Muscle of arm (tissue), 1 donor: ENCODE measurements at regions not wholly inside any gene's neighbourhood (a gene's known extent, or its start where the extent isn't known, plus 50 kb on each side); places are given as distances from the start of the nearest gene placed in this dataset.
"Not testable (repeated sequence)": the region's sequence is repeated elsewhere in the genome, so short reads cannot be mapped to it uniquely, and the experiment has no call there.

Source experiments
- DNase-seq: peaks from one replicate; pipeline ENCODE4 v3.0.0-alpha.2; 2013

- not testable (repeated sequence) for DNase-seq
Measured at GRCh38 chr2:89863209-89863608, 1171.7 kb downstream of the RPIA start.

- not testable (repeated sequence) for DNase-seq
Measured at GRCh38 chr2:89874810-89875595, 1183.5 kb downstream of the RPIA start.

- not testable (repeated sequence) for DNase-seq
Measured at GRCh38 chr2:89876445-89876844, 1185.0 kb downstream of the RPIA start.

GRCh38 chr2:89876878-89877277 lies 1185.4 kb downstream of the RPIA start:
- not testable (repeated sequence) for DNase-seq

GRCh38 chr2:89882880-89883279 lies 1191.4 kb downstream of the RPIA start:
- DNase-seq = not testable (repeated sequence)

DNA sequence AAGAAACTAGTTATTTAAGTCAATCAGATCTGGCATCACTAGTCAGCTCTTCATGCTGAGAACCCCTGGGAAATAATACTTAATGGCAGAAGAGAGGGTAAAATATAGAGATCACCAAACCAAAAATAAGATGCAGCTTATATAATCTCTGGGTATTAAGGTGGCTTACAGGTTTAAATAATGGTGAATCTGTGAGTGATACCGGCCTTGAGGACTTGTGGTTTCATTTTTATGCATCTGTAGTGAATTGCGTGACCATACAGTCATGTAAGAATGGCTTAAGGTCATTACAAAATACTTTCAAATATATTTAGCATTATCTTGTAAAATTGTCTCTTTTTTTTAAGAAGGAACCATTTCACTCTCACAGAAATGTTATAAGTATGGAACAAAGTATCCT lies 1192.2 kb downstream of the RPIA start:
- not testable (repeated sequence) for DNase-seq

DNA sequence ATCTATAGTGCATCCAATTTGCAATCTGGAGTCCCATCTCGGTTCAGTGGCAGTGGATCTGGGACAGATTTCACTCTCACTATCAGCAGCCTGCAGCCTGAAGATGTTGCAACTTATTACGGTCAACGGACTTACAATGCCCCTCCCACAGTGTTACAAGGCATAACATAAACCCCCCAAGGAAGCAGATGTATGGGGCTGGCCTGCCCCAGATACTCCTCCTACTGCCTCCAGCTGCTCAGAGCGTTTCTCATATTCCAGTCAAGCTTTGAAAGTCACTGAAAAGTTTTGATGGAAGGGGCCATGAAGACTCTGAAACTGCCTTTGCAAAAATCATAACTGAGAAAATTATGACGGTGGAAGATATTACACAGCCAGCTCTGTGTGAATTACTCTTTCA lies 1193.6 kb downstream of the RPIA start:
- not testable (repeated sequence) for DNase-seq

- not testable (repeated sequence) for DNase-seq
Measured at GRCh38 chr2:89888693-89889092, 1197.2 kb downstream of the RPIA start.

DNA sequence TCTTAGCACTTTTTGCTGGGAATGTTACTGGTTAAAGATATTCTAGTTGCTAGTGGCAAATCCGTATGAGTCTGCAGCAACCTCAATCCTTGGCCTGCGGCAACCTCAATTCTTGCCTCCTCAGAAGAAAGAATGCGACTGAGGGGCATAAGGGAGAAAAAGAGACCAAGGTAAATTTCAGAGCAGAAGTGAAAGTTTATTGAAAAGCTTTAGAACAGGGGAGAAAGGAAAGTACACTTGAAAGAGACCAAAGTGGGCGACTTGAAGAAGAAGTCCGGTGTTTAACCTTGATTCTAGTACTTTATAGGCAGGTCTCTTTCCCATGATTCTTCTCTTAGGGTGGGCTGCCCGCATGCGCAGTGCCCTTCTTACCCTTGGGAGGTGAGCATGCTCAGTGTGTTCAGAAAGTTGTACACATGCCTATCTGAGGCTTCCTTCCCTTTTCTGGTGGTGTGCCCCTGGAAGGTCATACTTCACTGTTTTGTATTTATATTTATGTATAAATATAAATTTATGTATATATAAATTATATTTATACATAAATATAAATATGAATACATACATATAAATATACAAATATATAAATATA lies 1198.8 kb downstream of the RPIA start:
- DNase-seq = not testable (repeated sequence)

DNA sequence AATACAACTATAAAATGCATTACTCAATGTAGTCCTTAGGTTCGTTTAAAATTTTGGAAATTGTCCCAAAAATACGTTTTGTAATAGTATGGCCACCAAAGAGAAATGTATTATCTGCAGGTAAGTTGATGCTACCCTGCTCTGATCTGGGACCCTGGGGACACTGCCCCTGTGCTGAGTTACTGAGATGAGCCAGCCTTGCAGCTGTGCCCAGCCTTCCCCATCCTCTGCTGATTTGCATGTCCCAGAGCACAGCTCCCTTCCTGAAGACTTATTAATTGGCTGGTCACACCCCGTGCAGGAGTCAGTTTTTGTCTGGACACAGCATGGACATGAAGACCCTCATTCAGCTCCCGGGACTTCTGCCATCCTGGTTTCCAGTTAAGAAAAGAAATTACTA lies 1203.5 kb downstream of the RPIA start:
- DNase-seq = not testable (repeated sequence)

DNA sequence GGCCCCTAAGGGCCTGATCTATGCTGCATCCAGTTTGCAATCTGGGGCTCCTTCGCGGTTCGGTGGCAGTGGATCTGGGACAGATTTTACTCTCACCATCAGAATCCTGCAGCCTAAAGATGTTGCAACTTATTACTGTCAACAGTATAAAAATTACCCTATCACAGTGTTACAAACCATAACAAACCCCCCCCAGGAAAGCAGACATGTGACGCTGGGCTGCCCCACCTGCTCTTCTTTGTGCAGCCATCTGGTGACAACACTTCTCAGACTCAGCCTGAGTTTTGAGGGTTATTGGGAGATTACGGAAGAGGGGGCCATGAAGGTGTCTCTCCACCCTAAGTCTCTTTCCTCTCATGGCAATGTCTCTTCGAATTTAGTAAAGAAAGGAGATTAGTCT lies 1204.2 kb downstream of the RPIA start:
- not testable (repeated sequence) for DNase-seq

- not testable (repeated sequence) for DNase-seq
Measured at GRCh38 chr2:89927018-89927417, 1235.5 kb downstream of the RPIA start.

DNA sequence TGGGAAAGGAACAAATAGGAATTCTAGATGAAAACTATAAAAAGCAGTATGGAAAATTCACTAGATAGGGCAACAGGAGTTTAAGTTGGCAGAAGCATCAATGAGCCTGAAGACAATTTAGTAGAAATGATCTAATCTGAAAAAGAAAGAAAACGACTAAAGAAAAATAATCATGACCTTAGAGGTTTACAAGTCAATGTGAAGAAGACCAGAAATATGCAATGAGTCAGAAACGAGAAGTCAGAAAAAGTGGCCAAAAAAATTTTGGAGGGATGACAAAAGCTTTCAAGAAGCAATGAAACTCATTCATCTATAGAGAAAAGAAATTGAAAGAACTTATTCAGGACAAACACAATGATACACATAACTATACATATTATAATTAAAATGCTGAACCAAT lies 1244.0 kb downstream of the RPIA start:
- DNase-seq = not testable (repeated sequence)

DNA sequence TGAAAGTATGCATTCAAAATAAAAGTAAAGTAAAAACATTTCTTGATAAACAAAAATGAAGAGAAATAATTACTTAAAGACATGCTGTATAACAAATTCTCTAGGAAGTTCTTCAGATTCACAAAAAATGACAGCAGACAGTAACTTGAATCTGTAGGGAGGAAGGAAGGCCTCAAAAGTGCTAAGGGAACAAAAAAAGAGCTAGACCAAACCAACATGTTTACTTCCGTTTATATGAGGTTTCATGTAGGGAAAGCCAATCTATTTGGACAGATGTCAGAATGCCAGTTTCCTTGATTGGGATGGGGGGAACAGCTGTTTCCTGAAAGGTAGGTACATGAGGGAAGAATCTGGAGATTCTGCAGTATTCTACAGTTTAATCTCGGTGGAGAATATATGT lies 1244.5 kb downstream of the RPIA start:
- not testable (repeated sequence) for DNase-seq

- not testable (repeated sequence) for DNase-seq
Measured at GRCh38 chr2:89936559-89936958, 1245.1 kb downstream of the RPIA start.

- DNase-seq = not testable (repeated sequence)
Measured at GRCh38 chr2:89938756-89939155, 1247.3 kb downstream of the RPIA start.

DNA sequence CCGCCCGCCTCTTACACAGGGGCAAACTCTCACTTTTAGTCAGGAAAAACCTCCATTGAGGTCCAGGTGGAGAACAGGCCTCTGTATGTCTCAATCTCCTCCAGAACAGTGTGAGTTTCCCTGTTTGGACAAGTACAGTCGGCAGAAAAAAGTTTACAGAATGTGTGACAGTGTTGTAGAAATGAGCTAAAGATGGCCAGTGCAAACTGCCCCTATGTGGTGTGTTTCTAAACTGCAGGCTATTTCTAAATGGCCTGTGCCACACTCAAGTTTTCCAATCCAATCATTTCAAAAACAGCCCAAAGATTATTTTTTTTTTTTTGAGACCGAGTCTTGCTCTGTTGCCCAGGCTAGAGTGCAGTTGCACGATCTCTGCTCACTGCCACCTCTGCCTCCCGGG lies 1252.8 kb downstream of the RPIA start:
- not testable (repeated sequence) for DNase-seq

DNA sequence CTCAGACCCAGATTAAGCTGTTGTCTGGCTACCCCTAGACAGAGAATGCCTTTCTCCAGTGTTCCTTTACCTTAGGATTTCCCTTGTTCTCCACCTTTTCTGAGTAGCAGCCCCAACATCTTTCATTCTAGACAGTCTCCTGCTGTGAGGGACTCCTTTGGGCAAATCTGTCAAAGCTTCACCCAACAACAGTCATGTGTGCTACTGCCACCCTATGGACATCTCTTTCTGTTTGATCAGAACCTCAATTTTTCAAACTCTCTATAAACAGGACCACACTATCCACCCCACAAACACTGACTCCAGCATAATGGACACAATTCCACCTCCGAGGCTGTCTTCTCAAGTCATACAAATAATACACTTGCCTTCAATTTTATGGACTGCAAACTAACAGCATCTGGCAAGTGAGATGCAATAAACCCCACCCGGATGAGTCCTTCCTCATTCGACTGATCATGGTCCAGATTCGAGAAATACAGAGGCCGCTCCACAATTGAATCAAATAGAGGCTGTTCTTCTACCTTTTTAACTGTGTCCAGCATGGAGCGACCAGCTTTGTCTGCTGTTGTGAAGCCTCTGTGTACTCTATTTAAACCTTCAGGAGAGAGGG lies 1253.6 kb downstream of the RPIA start:
- DNase-seq = not testable (repeated sequence)

- not testable (repeated sequence) for DNase-seq
Measured at GRCh38 chr2:89947208-89947815, 1255.8 kb downstream of the RPIA start.

GRCh38 chr2:89948102-89948501 lies 1256.6 kb downstream of the RPIA start:
- not testable (repeated sequence) for DNase-seq

DNA sequence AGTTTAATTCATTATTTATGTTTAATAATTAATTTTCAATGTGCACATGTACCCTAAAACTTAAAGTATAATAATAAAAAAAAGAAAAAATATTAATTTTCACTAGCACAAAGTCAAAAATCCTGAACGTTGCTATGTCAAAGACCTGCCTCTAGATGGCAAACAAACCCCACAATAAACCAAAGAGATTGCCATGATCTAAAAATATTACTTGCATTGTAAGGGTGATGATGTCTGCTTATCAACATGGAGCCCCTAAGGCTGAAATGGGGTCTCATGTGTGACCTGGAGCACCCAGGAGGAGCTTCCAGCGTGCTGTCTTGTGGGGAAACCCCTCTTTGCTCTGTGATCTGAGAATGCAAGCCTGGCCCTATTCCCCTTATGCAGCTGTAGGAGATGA lies 1259.3 kb downstream of the RPIA start:
- not testable (repeated sequence) for DNase-seq

GRCh38 chr2:89957236-89957635 lies 1265.8 kb downstream of the RPIA start:
- DNase-seq = not testable (repeated sequence)
